ENCODE measurements at regions not wholly inside any gene's neighbourhood (a gene's known extent, or its start where the extent isn't known, plus 50 kb on each side); places are given as distances from the start of the nearest gene placed in this dataset.
A peak's percentile ranks its signal among the peaks of the same experiment; 100 is the strongest.

GRCh38 chr10:71131096-71131495, 81.3 kb upstream of the UNC5B start:
- H3K4me1 ChIP-seq = peaks cover 0 to 7% (median 2%) of the 10 kb centered on the region in 4 donors
- H3K36me3 ChIP-seq = no peaks in the 10 kb centered on the region
- no peaks in the 10 kb centered on the region for H3K27me3 ChIP-seq
- WGBS, 2 donors = 87 to 88% methylated on average over 10 of the region's 10 CpGs
- no peaks in the 10 kb centered on the region for H3K9me3 ChIP-seq
- no peak for TF ChIP-seq EP300 (IDR thresholded peaks at IDR 0.05)
- TF ChIP-seq POLR2AphosphoS5 (IDR thresholded peaks at IDR 0.05) = no peak
- no peak for TF ChIP-seq POLR2A (IDR thresholded peaks at IDR 0.05)
- TF ChIP-seq, protein P1, sequence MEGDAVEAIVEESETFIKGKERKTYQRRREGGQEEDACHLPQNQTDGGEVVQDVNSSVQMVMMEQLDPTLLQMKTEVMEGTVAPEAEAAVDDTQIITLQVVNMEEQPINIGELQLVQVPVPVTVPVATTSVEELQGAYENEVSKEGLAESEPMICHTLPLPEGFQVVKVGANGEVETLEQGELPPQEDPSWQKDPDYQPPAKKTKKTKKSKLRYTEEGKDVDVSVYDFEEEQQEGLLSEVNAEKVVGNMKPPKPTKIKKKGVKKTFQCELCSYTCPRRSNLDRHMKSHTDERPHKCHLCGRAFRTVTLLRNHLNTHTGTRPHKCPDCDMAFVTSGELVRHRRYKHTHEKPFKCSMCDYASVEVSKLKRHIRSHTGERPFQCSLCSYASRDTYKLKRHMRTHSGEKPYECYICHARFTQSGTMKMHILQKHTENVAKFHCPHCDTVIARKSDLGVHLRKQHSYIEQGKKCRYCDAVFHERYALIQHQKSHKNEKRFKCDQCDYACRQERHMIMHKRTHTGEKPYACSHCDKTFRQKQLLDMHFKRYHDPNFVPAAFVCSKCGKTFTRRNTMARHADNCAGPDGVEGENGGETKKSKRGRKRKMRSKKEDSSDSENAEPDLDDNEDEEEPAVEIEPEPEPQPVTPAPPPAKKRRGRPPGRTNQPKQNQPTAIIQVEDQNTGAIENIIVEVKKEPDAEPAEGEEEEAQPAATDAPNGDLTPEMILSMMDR (IDR thresholded peaks at IDR 0.05) = no peak
- H3K4me3 ChIP-seq = no peak overlapping the region
- ATAC-seq (ENCODE audit: low FRiP score in 2 of 2) = no peak
- DNase-seq = no peak
- no peak overlapping the region for H3K27ac ChIP-seq

DNA sequence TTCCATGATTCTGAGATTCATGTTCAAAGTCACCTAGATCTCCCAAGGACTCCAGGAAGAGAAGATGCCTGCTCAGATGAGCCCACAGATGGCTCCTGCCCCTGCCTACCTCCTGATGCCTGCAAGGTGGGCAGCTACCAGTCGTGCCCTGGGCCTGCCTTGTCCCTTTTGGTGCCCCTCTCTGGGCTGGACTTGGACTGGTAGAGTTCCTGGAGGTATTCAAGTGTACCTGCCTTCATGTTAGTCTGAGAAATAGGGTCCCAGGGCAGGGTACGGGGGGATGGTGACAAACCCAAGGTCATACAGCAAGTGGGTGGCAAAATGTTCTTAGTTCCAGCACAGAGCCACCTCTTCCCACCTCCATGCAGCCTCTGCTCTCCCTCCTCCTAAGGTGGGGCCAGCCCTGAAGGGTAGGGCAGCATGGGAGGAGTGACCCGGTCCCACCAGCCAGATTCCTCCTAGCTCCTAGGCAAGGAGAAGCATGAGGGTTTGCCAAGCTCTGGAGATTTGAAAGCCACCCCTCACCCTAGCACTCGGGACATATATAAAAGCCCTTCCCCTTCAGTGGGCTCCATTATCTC, 80.8 kb upstream of the UNC5B start:
- peaks cover 0 to 7% (median 2%) of the 10 kb centered on the region in 4 donors for H3K4me1 ChIP-seq
- no peaks in the 10 kb centered on the region for H3K36me3 ChIP-seq
- no peaks in the 10 kb centered on the region for H3K9me3 ChIP-seq
- WGBS, 2 donors = 74 to 88% methylated on average over 2 to 4 of the region's 4 CpGs
- ATAC-seq (ENCODE audit: low FRiP score in 2 of 2) = no peak
- no peak overlapping the region for H3K4me3 ChIP-seq
- no peaks in the 10 kb centered on the region for H3K27me3 ChIP-seq
- H3K27ac ChIP-seq = no peak overlapping the region
- no peak for DNase-seq
- TF ChIP-seq EP300 (IDR thresholded peaks at IDR 0.05) (no peak), POLR2AphosphoS5 (IDR thresholded peaks at IDR 0.05) (no peak), POLR2A (IDR thresholded peaks at IDR 0.05) (no peak)
- TF ChIP-seq, protein P1 (IDR thresholded peaks at IDR 0.05) = no peak

DNA sequence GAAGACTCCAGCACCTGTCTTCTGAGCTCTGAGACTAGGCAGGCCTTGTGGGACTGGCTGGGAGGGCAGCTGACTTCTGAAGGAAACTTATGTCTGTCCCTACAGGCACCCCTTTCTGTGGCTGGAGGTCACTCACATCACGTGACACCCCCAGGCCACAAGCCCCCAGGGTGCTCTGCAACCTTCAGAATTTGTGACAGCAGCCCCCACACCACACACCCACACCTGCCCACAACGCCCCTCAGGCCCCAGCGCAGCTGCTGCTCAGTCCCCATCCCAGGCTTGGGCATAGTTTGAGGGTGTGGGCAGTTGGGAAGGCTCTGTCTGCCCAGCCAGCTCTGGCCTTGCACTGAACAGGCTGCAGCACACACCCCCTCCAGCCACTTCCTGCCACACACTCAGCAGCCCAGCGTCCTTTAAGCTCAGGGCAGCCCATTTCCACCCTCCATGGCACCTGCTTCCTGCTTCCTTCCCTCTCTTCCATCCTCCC, 80.0 kb upstream of the UNC5B start:
- H3K4me1 ChIP-seq = peaks cover 0 to 7% (median 2%) of the 10 kb centered on the region in 4 donors
- no peaks in the 10 kb centered on the region for H3K36me3 ChIP-seq
- H3K9me3 ChIP-seq = no peaks in the 10 kb centered on the region
- no peak overlapping the region for H3K27ac ChIP-seq
- TF ChIP-seq, protein P1 (IDR thresholded peaks at IDR 0.05) = no peak
- no peak for TF ChIP-seq EP300 (IDR thresholded peaks at IDR 0.05)
- TF ChIP-seq POLR2A (IDR thresholded peaks at IDR 0.05) = no peak
- no peak for TF ChIP-seq POLR2AphosphoS5 (IDR thresholded peaks at IDR 0.05)
- H3K27me3 ChIP-seq = no peaks in the 10 kb centered on the region
- ATAC-seq (ENCODE audit: low FRiP score in 2 of 2) = no peak
- DNase-seq = peak in 1 of 2 donors; percentile 58
- 50 to 63% methylated on average over 1 to 4 of the region's 4 CpGs for WGBS, 2 donors
- no peak overlapping the region for H3K4me3 ChIP-seq

DNA sequence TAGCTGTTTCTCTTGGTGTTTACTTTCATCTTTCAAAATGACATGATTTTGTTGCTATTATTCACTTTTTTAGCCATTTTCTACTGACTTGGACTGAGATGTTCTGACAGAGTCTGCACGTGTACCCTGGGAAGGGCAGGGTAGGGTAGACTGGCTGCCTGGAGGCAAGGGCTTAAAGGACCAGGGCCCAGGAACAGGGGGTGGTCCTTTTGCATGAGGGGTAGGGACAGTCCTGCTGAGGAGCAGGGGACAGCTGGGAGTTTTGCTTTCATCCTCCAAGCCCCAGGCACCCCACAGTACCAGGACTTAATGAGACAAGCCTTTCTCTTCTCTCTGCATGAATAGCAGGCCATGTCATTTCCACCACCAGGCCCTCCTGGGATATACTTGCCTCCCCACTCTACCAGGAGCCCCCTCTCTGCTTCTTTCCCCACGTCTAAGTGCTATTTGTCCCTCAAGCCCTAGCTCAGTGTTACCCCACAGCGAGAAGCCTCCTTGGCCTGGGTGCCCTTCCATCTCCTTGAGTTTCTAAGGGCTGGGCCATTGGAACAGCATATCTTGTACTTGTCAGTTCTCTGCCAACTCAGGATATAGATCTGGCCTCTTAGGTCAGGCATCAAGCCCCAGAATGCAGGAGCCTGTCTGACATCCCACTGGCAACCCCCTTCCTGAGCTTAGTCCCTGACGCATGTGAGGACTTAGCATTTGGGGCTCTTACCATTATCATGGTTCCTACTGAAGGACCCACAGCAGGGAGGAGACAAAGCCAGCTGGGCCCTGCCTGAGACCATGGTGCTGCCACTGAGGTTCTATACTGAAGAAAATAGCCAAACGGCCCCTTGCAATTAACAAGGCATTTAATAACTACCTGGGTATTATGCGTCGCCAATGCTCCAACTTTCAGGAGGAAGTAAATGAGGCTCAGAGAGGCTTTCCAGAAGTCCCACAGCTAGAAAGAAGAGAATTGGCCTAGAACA, 78.4 kb upstream of the UNC5B start:
- no peak for DNase-seq
- TF ChIP-seq POLR2AphosphoS5 (IDR thresholded peaks at IDR 0.05) = no peak
- TF ChIP-seq, protein P1 (IDR thresholded peaks at IDR 0.05) = no peak
- TF ChIP-seq EP300 (IDR thresholded peaks at IDR 0.05) = no peak
- TF ChIP-seq POLR2A (IDR thresholded peaks at IDR 0.05) = no peak
- H3K4me3 ChIP-seq = no peak overlapping the region

More for the DNA sequence above, 78.4 kb upstream of the UNC5B start:
- 86 to 94% methylated on average over 7 of the region's 7 CpGs for WGBS, 2 donors
- Histone ChIP-seq H3K9me3 (no peaks in the 10 kb centered on the region), H3K27me3 (no peaks in the 10 kb centered on the region), H3K4me1 (no peaks in the 10 kb centered on the region), H3K36me3 (no peaks in the 10 kb centered on the region), H3K27ac (no peak overlapping the region)
- ATAC-seq (ENCODE audit: low FRiP score in 2 of 2) = no peak

Data from upper lobe of left lung (tissue), 6 donors.